Immature natural killer cell (primary cell): ENCODE measurements at regions not wholly inside any gene's neighbourhood (a gene's known extent, or its start where the extent isn't known, plus 50 kb on each side); places are given as distances from the start of the nearest gene placed in this dataset.

Source experiments
- DNase-seq, 3 donors: peaks; one replicate each; pipeline ENCODE4 v3.0.0; 2022; ENCODE audit warnings: mixed read lengths in 1 of 3
- H3K27ac Mint-ChIP-seq, 6 donors: one replicate each; pipeline ENCODE4 v1.8.0; 2020; ENCODE audit warnings: mixed read lengths in 6 of 6, mild to moderate bottlenecking in 5 of 6, inconsistent platforms in 4 of 6, moderate library complexity in 3 of 6
- H3K27me3 Mint-ChIP-seq, 3 donors: one replicate each; pipeline ENCODE4 v1.8.0; 2020 to 2021; ENCODE audit warnings: low read depth in 3 of 3, mild to moderate bottlenecking in 3 of 3, mixed read lengths in 3 of 3, moderate library complexity in 3 of 3, inconsistent platforms in 1 of 3
- H3K36me3 Mint-ChIP-seq, 3 donors: one replicate each; pipeline ENCODE4 v1.8.0; 2020; ENCODE audit warnings: mixed read lengths in 3 of 3, inconsistent platforms in 2 of 3, mild to moderate bottlenecking in 2 of 3
- H3K4me1 Mint-ChIP-seq, 2 donors: one replicate each; pipeline ENCODE4 v1.8.0; 2020; ENCODE audit warnings: inconsistent platforms in 2 of 2, mild to moderate bottlenecking in 2 of 2, mixed read lengths in 2 of 2, moderate library complexity in 1 of 2
- H3K4me3 Mint-ChIP-seq, 5 donors: one replicate each; pipeline ENCODE4 v1.8.0; 2020; ENCODE audit warnings: mild to moderate bottlenecking in 5 of 5, mixed read lengths in 5 of 5, inconsistent platforms in 3 of 5, moderate library complexity in 3 of 5
- H3K9me3 Mint-ChIP-seq, 6 donors: one replicate each; pipeline ENCODE4 v1.8.0; 2020; ENCODE audit warnings: mild to moderate bottlenecking in 6 of 6, mixed read lengths in 6 of 6, inconsistent platforms in 4 of 6, moderate library complexity in 3 of 6

DNA sequence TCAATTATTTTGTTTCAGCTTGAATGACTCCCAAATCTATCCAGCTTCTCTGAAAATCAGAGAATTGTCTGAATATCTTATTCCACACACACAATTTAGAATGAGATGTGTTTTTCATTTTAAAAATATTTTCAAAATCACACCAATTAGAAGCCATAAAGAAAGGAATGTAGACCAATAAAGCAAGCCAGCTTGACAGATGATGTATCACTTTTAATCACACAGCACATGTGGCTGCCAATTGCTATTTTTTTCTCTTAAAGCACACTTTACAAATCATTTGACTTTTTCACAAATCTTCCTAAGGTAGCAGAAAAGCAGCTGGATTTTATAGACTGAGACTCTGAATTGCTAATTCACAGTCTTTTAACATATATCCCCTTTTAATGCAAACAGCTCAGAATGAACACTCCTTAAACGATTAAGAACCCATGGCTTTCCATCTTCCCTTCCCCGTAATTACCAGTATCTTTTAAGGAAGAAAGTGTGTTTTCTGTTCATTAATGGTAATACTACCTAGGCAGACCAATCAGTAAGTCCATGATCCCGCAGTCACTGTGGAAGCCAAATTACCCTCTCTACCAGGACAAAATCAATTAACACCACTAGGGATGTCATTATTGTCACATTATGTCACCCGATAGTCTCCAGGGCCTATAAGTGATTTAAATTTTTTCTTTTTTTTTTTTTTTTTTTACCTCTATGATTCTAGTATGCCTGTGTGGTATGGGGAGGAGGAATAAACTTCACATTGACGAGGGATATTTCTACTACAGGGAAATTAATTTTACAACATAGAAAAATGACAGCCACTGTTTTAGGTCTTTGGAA lies 250.0 kb upstream of the VEPH1 start:
- Mint-ChIP-seq H3K4me3 (no peak overlapping the region), H3K27ac (no peak overlapping the region), H3K36me3 (no peaks in the 10 kb centered on the region), H3K4me1 (no peaks in the 10 kb centered on the region), H3K9me3 (peaks cover 1 to 5% (median 3%) of the 10 kb centered on the region in 6 donors), H3K27me3 (peaks cover 0 to 2% (median 0%) of the 10 kb centered on the region in 3 donors)
- no peak for DNase-seq

DNA sequence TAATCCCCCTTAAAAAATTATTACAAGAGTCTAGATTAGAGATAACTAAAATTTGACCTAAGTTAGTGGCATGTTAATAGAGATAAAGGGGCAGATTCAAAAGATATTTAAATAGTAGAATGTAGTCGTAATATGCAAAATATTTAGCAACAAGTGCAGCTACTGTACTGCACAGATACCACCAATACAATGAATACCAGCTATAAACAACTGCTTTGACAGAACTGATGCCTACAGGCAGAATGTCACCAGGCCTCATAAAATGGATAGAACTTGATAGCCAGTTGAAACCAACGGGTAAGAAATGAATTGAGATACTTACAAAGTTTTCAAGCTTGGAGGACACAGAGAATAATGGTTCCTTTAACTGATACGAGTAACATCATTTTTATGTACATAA lies 249.3 kb upstream of the VEPH1 start:
- H3K27me3 Mint-ChIP-seq: peaks cover 0 to 2% (median 0%) of the 10 kb centered on the region in 3 donors
- no peaks in the 10 kb centered on the region for H3K36me3 Mint-ChIP-seq
- peaks cover 2 to 7% (median 6%) of the 10 kb centered on the region in 6 donors for H3K9me3 Mint-ChIP-seq
- no peak overlapping the region for H3K27ac Mint-ChIP-seq
- H3K4me1 Mint-ChIP-seq: no peaks in the 10 kb centered on the region
- H3K4me3 Mint-ChIP-seq: no peak overlapping the region
- no peak for DNase-seq

DNA sequence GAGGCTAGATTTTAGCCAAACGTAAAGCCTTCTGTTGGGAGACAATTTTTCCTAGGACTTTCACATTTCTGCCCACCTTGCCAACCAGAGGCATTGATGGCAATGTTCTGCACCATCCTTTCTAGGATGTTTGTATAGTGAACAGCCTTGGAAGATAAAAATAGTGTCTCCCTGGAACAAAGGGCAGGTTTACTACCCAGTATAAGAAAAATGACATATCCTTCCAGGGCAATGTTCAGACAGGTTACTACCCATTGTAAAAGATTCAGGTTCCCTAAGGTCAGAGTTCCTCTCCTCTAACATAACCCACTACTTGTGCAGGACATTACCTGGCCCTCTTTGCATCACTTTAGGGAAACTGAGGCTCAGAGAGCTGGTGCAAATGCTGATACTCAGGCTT lies 248.2 kb upstream of the VEPH1 start:
- no peaks in the 10 kb centered on the region for H3K4me1 Mint-ChIP-seq
- peaks cover 2 to 17% (median 9%) of the 10 kb centered on the region in 6 donors for H3K9me3 Mint-ChIP-seq
- H3K36me3 Mint-ChIP-seq: no peaks in the 10 kb centered on the region
- no peak for DNase-seq
- peaks cover 0 to 2% (median 0%) of the 10 kb centered on the region in 3 donors for H3K27me3 Mint-ChIP-seq
- H3K27ac Mint-ChIP-seq: no peak overlapping the region
- no peak overlapping the region for H3K4me3 Mint-ChIP-seq

DNA sequence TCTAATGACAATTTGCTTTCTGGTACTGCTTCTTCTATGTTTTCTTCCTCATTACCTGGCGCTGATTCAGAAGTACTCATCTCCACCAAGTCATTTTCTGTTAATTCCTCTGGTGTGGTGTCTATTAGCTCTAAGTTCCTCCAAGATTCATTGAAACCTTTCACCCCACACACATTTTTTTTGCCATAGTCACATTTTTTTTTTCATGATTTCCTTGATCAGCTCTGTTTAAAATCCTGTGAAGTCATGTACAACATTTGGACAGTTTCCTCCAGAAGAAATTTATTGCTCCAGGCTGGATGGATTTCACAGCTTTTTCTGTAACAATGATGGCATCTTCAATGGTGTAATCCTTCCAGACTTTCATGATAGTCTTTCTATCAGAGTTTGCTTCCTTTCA lies 243.2 kb upstream of the VEPH1 start:
- Mint-ChIP-seq H3K9me3 (peaks cover 6 to 36% (median 16%) of the 10 kb centered on the region in 6 donors), H3K27ac (no peak overlapping the region), H3K4me1 (no peaks in the 10 kb centered on the region), H3K4me3 (no peak overlapping the region), H3K27me3 (peaks cover 0 to 2% (median 2%) of the 10 kb centered on the region in 3 donors), H3K36me3 (no peaks in the 10 kb centered on the region)
- DNase-seq: no peak

DNA sequence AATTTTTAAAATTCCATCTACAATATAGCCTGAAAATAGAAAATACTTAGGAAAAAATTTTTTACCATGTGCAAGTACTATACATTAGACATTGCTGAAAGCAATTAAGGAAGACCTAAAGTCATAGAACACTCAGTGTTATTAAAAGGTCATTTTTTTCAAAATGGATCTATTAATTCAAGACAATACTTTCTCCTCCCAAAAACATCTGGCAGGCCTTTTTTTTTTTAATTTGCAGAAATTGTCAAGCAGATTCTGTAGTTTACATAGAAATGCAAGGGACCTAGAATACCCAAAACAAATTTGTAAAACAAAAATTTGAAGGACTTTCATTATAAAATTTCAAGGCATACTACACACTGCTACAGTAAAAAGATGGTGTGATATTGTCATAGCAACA lies 238.4 kb upstream of the VEPH1 start:
- H3K27me3 Mint-ChIP-seq: peaks cover 0 to 2% (median 0%) of the 10 kb centered on the region in 3 donors
- peaks cover 4 to 27% (median 18%) of the 10 kb centered on the region in 6 donors for H3K9me3 Mint-ChIP-seq
- no peak overlapping the region for H3K4me3 Mint-ChIP-seq
- no peak overlapping the region for H3K27ac Mint-ChIP-seq
- no peaks in the 10 kb centered on the region for H3K36me3 Mint-ChIP-seq
- no peaks in the 10 kb centered on the region for H3K4me1 Mint-ChIP-seq
- no peak for DNase-seq

DNA sequence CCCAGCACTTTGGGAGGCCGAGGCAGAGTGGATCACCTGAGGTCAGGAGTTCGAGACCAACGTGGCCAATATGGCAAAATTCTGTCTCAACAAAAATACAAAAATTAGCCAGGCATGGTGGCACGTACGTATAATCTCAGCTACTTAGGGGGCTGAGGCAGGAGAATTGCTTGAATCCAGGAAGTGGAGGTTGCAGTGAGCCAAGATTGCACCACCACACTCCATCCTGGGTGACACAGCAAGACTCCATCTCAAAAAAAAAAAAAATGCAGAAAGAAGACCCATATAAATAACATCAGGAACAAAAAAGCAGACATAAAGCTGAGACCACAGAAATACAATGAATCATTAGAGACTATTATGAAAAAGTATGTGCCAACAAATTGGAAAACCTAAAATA lies 235.2 kb upstream of the VEPH1 start:
- DNase-seq: no peak
- H3K36me3 Mint-ChIP-seq: no peaks in the 10 kb centered on the region
- H3K9me3 Mint-ChIP-seq: peaks cover 3 to 18% (median 12%) of the 10 kb centered on the region in 6 donors
- H3K4me3 Mint-ChIP-seq: no peak overlapping the region
- no peaks in the 10 kb centered on the region for H3K4me1 Mint-ChIP-seq
- H3K27me3 Mint-ChIP-seq: no peaks in the 10 kb centered on the region
- H3K27ac Mint-ChIP-seq: no peak overlapping the region

DNA sequence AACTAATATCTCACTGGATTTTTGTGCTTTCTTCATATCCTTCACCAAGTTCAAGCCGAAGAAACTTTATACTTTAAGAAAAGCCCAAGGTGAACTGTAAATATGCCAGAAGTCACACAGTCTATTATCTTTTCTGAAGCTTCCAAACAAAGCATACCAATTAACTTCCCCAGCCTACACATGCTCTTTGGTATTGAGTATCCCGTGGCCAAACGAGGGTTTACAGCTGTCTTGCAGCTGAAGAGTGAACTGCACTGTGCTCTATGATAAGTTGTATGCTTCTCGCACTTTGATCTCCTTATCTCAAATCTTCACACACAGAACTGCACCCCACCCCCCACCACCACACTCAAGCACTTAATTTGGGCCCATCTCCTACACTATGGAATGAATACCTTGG lies 215.6 kb upstream of the VEPH1 start:
- DNase-seq: no peak
- no peak overlapping the region for H3K4me3 Mint-ChIP-seq
- peaks cover 7 to 33% (median 11%) of the 10 kb centered on the region in 6 donors for H3K9me3 Mint-ChIP-seq
- H3K27me3 Mint-ChIP-seq: peaks cover 0 to 2% (median 0%) of the 10 kb centered on the region in 3 donors
- no peaks in the 10 kb centered on the region for H3K4me1 Mint-ChIP-seq
- no peaks in the 10 kb centered on the region for H3K36me3 Mint-ChIP-seq
- no peak overlapping the region for H3K27ac Mint-ChIP-seq

DNA sequence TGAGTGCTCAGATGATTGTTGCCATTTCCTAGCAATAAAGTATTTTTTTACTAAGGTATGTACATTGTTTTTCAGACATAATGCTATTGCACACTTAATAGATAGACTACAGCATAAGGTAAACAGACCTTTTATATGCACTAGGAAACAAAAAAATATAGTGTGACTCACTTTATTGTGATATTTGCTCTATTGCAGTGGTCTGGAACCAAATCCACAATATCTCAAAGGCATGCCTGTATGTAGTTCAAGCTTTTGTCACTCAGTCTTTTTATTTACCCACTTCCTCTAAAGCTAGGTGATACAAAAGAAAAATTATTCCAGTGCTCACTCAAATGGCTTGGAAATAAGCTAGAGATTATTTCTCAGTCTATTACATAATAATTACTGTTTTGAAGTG lies 209.9 kb upstream of the VEPH1 start:
- H3K36me3 Mint-ChIP-seq: no peaks in the 10 kb centered on the region
- no peaks in the 10 kb centered on the region for H3K4me1 Mint-ChIP-seq
- no peak overlapping the region for H3K27ac Mint-ChIP-seq
- H3K27me3 Mint-ChIP-seq: peaks cover under 1 to 2% (median 1%) of the 10 kb centered on the region in 3 donors
- no peak for DNase-seq
- H3K9me3 Mint-ChIP-seq: peaks cover 0 to 11% (median 6%) of the 10 kb centered on the region in 6 donors
- no peak overlapping the region for H3K4me3 Mint-ChIP-seq

DNA sequence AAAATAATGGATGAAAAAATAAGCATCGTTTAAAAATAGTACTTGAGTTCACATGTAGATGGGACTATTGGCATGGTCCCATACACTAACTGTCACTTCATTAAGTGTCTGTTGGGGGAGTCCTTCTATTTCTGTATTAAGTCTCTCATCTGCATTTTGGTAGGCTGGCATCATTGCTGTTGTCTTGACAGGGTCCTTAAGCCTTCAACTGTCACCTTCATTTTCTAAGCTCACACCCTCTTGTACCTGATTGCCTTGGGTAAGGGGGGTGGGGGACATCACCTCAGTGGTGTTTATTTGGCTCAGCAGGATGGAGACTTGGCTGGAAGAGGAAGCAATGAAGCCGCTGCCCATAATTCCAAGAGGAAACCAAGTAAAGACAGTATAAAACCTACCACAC lies 202.0 kb upstream of the VEPH1 start:
- H3K9me3 Mint-ChIP-seq: peaks cover 0 to 22% (median 3%) of the 10 kb centered on the region in 6 donors
- no peaks in the 10 kb centered on the region for H3K4me1 Mint-ChIP-seq
- H3K27me3 Mint-ChIP-seq: peaks cover 0 to 2% (median 0%) of the 10 kb centered on the region in 3 donors
- H3K27ac Mint-ChIP-seq: no peak overlapping the region
- no peak for DNase-seq
- no peaks in the 10 kb centered on the region for H3K36me3 Mint-ChIP-seq
- no peak overlapping the region for H3K4me3 Mint-ChIP-seq

DNA sequence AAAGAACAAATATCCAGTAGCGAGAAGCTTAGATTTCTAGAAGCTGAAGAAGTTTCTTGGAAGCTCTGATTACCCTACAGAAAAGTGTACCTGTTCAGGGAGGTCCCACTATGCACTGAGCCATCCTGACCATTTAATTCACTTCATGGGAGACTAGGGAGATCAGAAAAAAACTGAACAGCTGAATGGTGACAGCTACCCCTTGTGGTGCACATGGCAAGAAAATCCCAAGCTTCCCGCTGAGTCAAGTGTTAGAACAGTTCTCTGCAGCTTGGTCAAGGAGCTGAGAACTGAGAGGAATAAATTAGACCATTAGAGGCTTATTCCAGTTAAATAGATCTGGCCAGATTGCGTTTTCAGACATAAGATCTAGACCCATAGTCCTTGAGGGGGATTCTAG lies 197.2 kb upstream of the VEPH1 start:
- Mint-ChIP-seq H3K4me1 (no peaks in the 10 kb centered on the region), H3K4me3 (no peak overlapping the region), H3K9me3 (peaks cover 0 to 22% (median 0%) of the 10 kb centered on the region in 6 donors), H3K36me3 (no peaks in the 10 kb centered on the region), H3K27ac (no peak overlapping the region), H3K27me3 (peaks cover 0 to 3% (median 0%) of the 10 kb centered on the region in 3 donors)
- no peak for DNase-seq

DNA sequence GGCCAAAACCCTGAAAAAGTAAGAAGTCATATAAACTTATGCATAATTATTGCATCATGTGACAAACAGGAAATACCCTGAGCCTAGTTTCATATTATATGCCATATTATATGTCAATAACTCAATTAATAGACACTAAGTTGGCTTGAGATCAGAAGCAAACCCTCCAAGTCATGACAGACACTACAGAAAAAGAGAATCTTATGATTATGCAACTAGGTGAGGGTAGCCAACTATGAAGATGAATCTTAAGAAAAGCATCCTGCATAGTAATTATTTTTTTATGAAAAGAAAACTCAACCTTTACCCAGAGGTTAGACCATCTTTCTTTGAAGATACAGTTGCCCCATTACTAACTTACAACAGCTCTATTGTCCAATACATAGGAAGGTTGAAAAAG lies 192.4 kb upstream of the VEPH1 start:
- Mint-ChIP-seq H3K4me3 (no peak overlapping the region), H3K27ac (no peak overlapping the region), H3K4me1 (no peaks in the 10 kb centered on the region), H3K36me3 (no peaks in the 10 kb centered on the region), H3K9me3 (peaks cover 0 to 12% (median 7%) of the 10 kb centered on the region in 6 donors), H3K27me3 (peaks cover 0 to 4% (median 0%) of the 10 kb centered on the region in 3 donors)
- DNase-seq: no peak

DNA sequence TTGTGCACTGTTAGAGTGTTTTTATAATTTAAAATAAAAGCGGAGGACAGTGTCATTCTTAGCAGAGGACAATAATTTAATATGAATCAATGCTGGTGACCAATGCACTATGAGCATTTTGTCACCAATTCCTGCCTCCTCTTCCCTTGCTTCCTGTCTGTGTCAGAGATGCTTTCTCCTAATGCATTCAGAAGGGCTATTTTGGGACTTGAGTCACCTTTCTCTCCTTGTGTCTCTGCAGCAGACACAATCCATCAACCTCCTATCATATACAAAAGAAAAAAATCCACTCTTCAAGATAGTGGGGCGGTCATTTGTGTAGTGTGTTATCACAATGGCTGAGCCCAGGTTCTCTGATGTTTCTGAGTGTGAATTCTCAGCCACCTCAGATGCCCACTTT lies 191.9 kb upstream of the VEPH1 start:
- H3K4me1 Mint-ChIP-seq: no peaks in the 10 kb centered on the region
- peaks cover 0 to 4% (median 0%) of the 10 kb centered on the region in 3 donors for H3K27me3 Mint-ChIP-seq
- H3K27ac Mint-ChIP-seq: no peak overlapping the region
- H3K4me3 Mint-ChIP-seq: no peak overlapping the region
- no peak for DNase-seq
- H3K36me3 Mint-ChIP-seq: no peaks in the 10 kb centered on the region
- peaks cover 0 to 9% (median 7%) of the 10 kb centered on the region in 6 donors for H3K9me3 Mint-ChIP-seq

DNA sequence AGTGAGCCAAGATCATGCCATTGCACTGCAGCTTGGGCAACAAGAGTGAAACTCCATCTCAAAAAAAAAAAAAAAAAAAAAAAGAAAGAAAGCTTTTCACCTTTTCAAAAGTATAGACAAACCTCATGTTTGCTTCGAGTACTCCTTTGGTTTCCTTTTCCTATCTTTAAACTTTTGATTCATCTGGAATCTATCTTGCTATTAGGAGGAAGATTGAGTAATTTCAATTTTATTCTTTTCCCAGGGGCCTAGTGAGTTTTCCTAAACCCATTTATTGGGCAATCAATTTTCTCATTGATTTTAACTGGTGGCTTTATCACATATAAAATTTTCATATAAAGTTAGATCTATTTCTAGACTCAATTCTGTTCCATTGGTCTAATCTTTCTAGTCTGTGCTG lies 190.5 kb upstream of the VEPH1 start:
- no peak for DNase-seq
- Mint-ChIP-seq H3K27me3 (peaks cover 0 to 4% (median 0%) of the 10 kb centered on the region in 3 donors), H3K36me3 (no peaks in the 10 kb centered on the region), H3K27ac (no peak overlapping the region), H3K4me1 (no peaks in the 10 kb centered on the region), H3K9me3 (peaks cover 1 to 10% (median 6%) of the 10 kb centered on the region in 6 donors), H3K4me3 (no peak overlapping the region)

DNA sequence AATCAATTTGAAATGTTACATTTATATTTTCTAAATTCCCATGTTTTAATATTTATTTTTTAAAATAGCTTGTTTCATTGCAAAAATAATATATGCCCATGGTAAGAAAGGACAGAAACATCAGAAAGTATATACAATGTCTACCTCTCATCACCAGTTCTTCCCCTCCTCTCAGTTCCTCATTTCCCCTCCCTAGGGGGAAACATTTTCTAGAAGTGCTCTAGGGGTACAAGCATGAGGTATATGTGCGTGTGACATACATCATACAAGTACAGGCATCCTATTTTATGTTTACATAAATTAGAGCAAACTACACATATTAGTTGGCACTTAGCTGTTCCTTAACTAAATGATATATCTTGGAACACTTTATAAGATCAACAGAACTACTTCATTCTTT lies 189.3 kb upstream of the VEPH1 start:
- Mint-ChIP-seq H3K27me3 (peaks cover 0 to 4% (median 0%) of the 10 kb centered on the region in 3 donors), H3K4me3 (no peak overlapping the region), H3K36me3 (no peaks in the 10 kb centered on the region), H3K27ac (no peak overlapping the region), H3K9me3 (peaks cover 0 to 14% (median 5%) of the 10 kb centered on the region in 6 donors), H3K4me1 (no peaks in the 10 kb centered on the region)
- no peak for DNase-seq

DNA sequence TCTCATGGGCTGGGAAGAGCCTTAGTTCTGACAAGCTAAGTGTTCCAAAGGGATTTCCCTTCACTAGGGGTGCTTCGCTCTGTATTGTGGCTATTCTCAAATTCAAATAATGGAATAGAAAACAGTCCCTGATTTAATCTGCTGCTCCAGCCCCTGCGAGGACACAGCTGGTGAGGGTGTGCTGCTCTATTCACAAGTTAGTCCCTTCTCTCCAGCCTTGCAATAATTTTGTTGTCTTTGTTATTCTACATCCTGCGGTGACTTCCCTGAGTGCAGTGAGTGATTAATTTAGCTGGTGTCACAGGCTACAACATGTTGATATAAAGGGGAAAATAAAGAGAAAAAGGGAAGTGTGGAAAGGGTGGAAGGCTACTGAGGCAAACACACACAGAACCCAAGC lies 180.5 kb upstream of the VEPH1 start:
- Mint-ChIP-seq H3K4me1 (no peaks in the 10 kb centered on the region), H3K27ac (no peak overlapping the region), H3K36me3 (no peaks in the 10 kb centered on the region), H3K9me3 (peaks cover 0 to 10% (median 6%) of the 10 kb centered on the region in 6 donors), H3K4me3 (no peak overlapping the region), H3K27me3 (no peaks in the 10 kb centered on the region)
- no peak for DNase-seq
